ENCODE measurements at regions not wholly inside any gene's neighbourhood (a gene's known extent, or its start where the extent isn't known, plus 50 kb on each side); places are given as distances from the start of the nearest gene placed in this dataset.

- TF ChIP-seq HNF4A (conservative IDR thresholded peaks at IDR 0.05) = no peak
- TF ChIP-seq TAF1 (conservative IDR thresholded peaks at IDR 0.05) = no peak
- TF ChIP-seq CTCF (IDR thresholded peaks at IDR 0.05; ENCODE audit: low read depth, low read length, missing input control) = no peak
- TF ChIP-seq GABPA (IDR thresholded peaks at IDR 0.05 in 1 of 2, conservative IDR thresholded peaks at IDR 0.05 in 1 of 2) = no peak
- no peak for TF ChIP-seq REST (IDR thresholded peaks at IDR 0.05)
- TF ChIP-seq SP1 (IDR thresholded peaks at IDR 0.05) = no peak
- no peak for TF ChIP-seq RAD21 (IDR thresholded peaks at IDR 0.05)
- TF ChIP-seq EGR1 (IDR thresholded peaks at IDR 0.05; ENCODE audit: low read depth in 2 of 2) = no peak
- no peak for TF ChIP-seq MAX (IDR thresholded peaks at IDR 0.05)
- no peak for TF ChIP-seq ATF3 (IDR thresholded peaks at IDR 0.05)
- no peak for TF ChIP-seq HNF4G (IDR thresholded peaks at IDR 0.05)
- no peak for TF ChIP-seq YY1 (IDR thresholded peaks at IDR 0.05)
These were observed 594.2 kb downstream of the LMO4 start for GRCh38 chr1:87922885-87923284.
